GM18520 (cell line): ENCODE measurements at regions not wholly inside any gene's neighbourhood (a gene's known extent, or its start where the extent isn't known, plus 50 kb on each side); places are given as distances from the start of the nearest gene placed in this dataset.
"Not testable (repeated sequence)": the region's sequence is repeated elsewhere in the genome, so short reads cannot be mapped to it uniquely, and the experiment has no call there.

ENCODE experiments used
- ATAC-seq: cut with Tn5 transposase; IDR thresholded peaks from one replicate; pipeline ENCODE4 v1.9.1; 2021; ENCODE audit not compliant: unreplicated experiment

- ATAC-seq: not testable (repeated sequence)
These were observed 422.0 kb upstream of the DPH6 start for GRCh38 chr15:35967968-35968367.

- no peak for ATAC-seq
These were observed 427.1 kb upstream of the DPH6 start for GRCh38 chr15:35973029-35973428.

GRCh38 chr15:35974052-35974451 is 428.1 kb upstream of the DPH6 start:
- no peak for ATAC-seq

- ATAC-seq: no peak
These were observed 430.0 kb upstream of the DPH6 start for GRCh38 chr15:35975941-35976340.

- ATAC-seq: no peak
These were observed 433.6 kb upstream of the DPH6 start for GRCh38 chr15:35979608-35980007.

GRCh38 chr15:35980719-35981118 is 434.8 kb upstream of the DPH6 start:
- no peak for ATAC-seq

- ATAC-seq: no peak
These were observed 440.3 kb upstream of the DPH6 start for GRCh38 chr15:35986191-35986721.

GRCh38 chr15:35987056-35987455 is 441.1 kb upstream of the DPH6 start:
- no peak for ATAC-seq

GRCh38 chr15:35991386-35991785 is 445.4 kb upstream of the DPH6 start:
- ATAC-seq: no peak

GRCh38 chr15:35992791-35993190 is 446.8 kb upstream of the DPH6 start:
- ATAC-seq: no peak

GRCh38 chr15:35993196-35993595 is 447.2 kb upstream of the DPH6 start:
- ATAC-seq: no peak

- ATAC-seq: no peak
These were observed 448.9 kb upstream of the DPH6 start for GRCh38 chr15:35994876-35995275.

- ATAC-seq: no peak
These were observed 453.0 kb upstream of the DPH6 start for GRCh38 chr15:35998663-35999602.

GRCh38 chr15:36004891-36005490 is 459.0 kb upstream of the DPH6 start:
- ATAC-seq: no peak

- no peak for ATAC-seq
These were observed 459.6 kb upstream of the DPH6 start for GRCh38 chr15:36005542-36005941.

- no peak for ATAC-seq
These were observed 461.7 kb upstream of the DPH6 start for GRCh38 chr15:36007699-36008098.

GRCh38 chr15:36008719-36009118 is 462.8 kb upstream of the DPH6 start:
- no peak for ATAC-seq

- no peak for ATAC-seq
These were observed 478.2 kb upstream of the DPH6 start for GRCh38 chr15:36024031-36024688.

GRCh38 chr15:36026627-36027283 is 480.8 kb upstream of the DPH6 start:
- no peak for ATAC-seq

- ATAC-seq: no peak
These were observed 483.7 kb upstream of the DPH6 start for GRCh38 chr15:36029606-36030210.
